K562 (cell line): ENCODE measurements at regions not wholly inside any gene's neighbourhood (a gene's known extent, or its start where the extent isn't known, plus 50 kb on each side); places are given as distances from the start of the nearest gene placed in this dataset.

ENCODE experiments used
- CBFA2T3 ChIP-seq: fragments of 450-650 bp; IDR thresholded peaks from 2 replicates; pipeline ENCODE4 v1.6.1; 2017
- HDAC8 ChIP-seq: fragments of 450-650 bp; IDR thresholded peaks from 2 replicates; pipeline ENCODE4 v1.6.1; 2016; ENCODE audit warnings: mild to moderate bottlenecking, missing genetic modification characterization, moderate library complexity, missing compliant biosample characterization
- POLR2A ChIP-seq: fragments of 450-650 bp; conservative IDR thresholded peaks from 2 replicates; pipeline ENCODE4 v1.6.1; 2016
- POLR2AphosphoS5 ChIP-seq: IDR thresholded peaks from 2 replicates; pipeline ENCODE4 v1.6.1; 2011; ENCODE audit warnings: mild to moderate bottlenecking, low read depth, low read length, moderate library complexity; ENCODE audit not compliant: control insufficient read depth, insufficient read depth
- RBM39 ChIP-seq: fragments of 200-400 bp; formaldehyde crosslinking; optimal IDR thresholded peaks from 2 replicates; pipeline ENCODE3; 2018; ENCODE audit warnings: low read depth, low read length
- ZBTB8A ChIP-seq: fragments of 450-650 bp; IDR thresholded peaks from 2 replicates; pipeline ENCODE4 v1.6.1; 2018; ENCODE audit warnings: mild to moderate bottlenecking, moderate library complexity; ENCODE audit not compliant: partially characterized antibody
- TF ChIP-seq, protein P1 (sequence below), 3 experiments: IDR thresholded peaks in 2 of 3; conservative IDR thresholded peaks in 1 of 3; 2 replicates each; pipeline ENCODE4 v1.5.1; 2011 to 2012; ENCODE audit warnings: low read length in 3 of 3, mild to moderate bottlenecking in 3 of 3, control low read depth in 2 of 3, improper control_type of control experiment in 1 of 3, inconsistent platforms in 1 of 3, low read depth in 1 of 3, mixed read lengths in 1 of 3, moderate library complexity in 1 of 3; ENCODE audit not compliant: insufficient read depth in 2 of 3

DNA sequence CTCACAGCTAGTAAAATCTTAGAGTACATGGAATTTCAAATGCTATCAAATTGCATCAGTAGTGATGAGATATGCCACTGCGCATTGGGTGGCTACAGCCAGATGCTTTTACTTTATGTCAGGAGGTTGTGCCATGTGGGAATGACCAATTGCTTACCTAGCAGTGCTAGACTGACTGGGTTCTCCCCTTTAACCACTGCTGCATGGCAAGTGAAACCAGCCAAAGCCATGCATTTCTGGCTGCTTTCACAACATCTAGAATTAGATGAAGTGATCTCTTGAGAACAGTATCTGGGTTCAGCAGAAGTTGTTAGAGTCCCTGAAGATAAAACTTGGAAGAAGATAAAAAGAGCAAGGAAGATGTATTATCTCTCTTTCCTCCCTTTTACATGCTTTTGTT is 1174.2 kb upstream of the CDH2 start:
- TF ChIP-seq POLR2A (no peak), ZBTB8A (no peak), HDAC8 (tag) (no peak), RBM39 (no peak), POLR2AphosphoS5 (no peak), CBFA2T3 (no peak)
- TF ChIP-seq, protein P1, sequence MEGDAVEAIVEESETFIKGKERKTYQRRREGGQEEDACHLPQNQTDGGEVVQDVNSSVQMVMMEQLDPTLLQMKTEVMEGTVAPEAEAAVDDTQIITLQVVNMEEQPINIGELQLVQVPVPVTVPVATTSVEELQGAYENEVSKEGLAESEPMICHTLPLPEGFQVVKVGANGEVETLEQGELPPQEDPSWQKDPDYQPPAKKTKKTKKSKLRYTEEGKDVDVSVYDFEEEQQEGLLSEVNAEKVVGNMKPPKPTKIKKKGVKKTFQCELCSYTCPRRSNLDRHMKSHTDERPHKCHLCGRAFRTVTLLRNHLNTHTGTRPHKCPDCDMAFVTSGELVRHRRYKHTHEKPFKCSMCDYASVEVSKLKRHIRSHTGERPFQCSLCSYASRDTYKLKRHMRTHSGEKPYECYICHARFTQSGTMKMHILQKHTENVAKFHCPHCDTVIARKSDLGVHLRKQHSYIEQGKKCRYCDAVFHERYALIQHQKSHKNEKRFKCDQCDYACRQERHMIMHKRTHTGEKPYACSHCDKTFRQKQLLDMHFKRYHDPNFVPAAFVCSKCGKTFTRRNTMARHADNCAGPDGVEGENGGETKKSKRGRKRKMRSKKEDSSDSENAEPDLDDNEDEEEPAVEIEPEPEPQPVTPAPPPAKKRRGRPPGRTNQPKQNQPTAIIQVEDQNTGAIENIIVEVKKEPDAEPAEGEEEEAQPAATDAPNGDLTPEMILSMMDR (IDR thresholded peaks at IDR 0.05 in 2 of 3, conservative IDR thresholded peaks at IDR 0.05 in 1 of 3; ENCODE audit: insufficient read depth in 2 of 3, low read depth in 1 of 3, low read length in 3 of 3): no peak
